Left colon (tissue), 2 donors: ENCODE measurements at regions not wholly inside any gene's neighbourhood (a gene's known extent, or its start where the extent isn't known, plus 50 kb on each side); places are given as distances from the start of the nearest gene placed in this dataset.
"Not testable (repeated sequence)": the region's sequence is repeated elsewhere in the genome, so short reads cannot be mapped to it uniquely, and the experiment has no call there.

ENCODE experiments used
- ATAC-seq: fragments of 200-7000 bp; cut with Tn5 transposase; one replicate; pipeline ENCODE4 v1.9.1; 2020; ENCODE audit warnings: mild to moderate bottlenecking, moderate library complexity
- DNase-seq, 2 donors: peaks; one replicate each; pipeline ENCODE4 v3.0.0-alpha.2; 2020
- intact Hi-C, 2 donors: fragments of 100-400 bp; cut with DNase I in 1 of 2; cut with micrococcal nuclease in 1 of 2; formaldehyde crosslinking; loops; one replicate each; pipeline versions ENCODE4 v1.11.2 to v1.14.0; 2022; cut with DNase I, micrococcal nuclease
- donor health status: DM: no; HTN: no; CAD: no.
- donor health status: DM: yes; HTN: yes; CAD: no.

GRCh38 chr2:37755961-37756559 is 84.6 kb upstream of the CDC42EP3 start:
- ATAC-seq, intact Hi-C loops, DNase-seq: not testable (repeated sequence)

GRCh38 chr2:37757456-37757855 is 86.0 kb upstream of the CDC42EP3 start:
- intact Hi-C loops, DNase-seq, ATAC-seq: not testable (repeated sequence)

- DNase-seq, intact Hi-C loops, ATAC-seq: not testable (repeated sequence)
Observed at GRCh38 chr2:37758141-37758601, 86.7 kb upstream of the CDC42EP3 start.

DNA sequence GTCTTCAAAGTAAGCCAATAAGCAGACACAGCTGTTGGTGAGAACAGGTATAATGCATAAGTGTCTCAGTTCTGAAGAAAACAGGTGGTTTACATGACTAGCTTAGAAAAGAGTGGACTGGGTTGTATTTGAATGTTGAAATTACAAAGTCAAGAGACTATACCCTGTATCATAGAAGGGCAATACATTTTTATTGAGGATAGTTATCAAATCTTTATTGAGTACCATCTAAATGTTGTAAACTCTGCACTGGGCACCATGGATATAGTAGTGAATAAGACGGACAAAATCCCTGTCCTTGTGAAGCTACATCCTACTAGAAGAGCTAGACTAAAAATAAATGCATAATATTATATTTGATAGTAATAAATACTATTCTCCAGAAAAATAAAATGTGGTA is 88.5 kb upstream of the CDC42EP3 start:
- peak; percentile 92 for ATAC-seq
- intact Hi-C loops, DNase-seq: not testable (repeated sequence)

GRCh38 chr2:37760471-37760870 is 89.0 kb upstream of the CDC42EP3 start:
- ATAC-seq (peak; percentile 37), DNase-seq (no peak)
- intact Hi-C loops: no loop called here

GRCh38 chr2:37762281-37762680 is 90.8 kb upstream of the CDC42EP3 start:
- ATAC-seq, intact Hi-C loops: not testable (repeated sequence)

GRCh38 chr2:37764739-37765138 is 93.3 kb upstream of the CDC42EP3 start:
- intact Hi-C loops: no loop called here
- DNase-seq: no peak
- no peak for ATAC-seq

More at GRCh38 chr2:37762281-37762680, 90.8 kb upstream of the CDC42EP3 start:
- not testable (repeated sequence) for DNase-seq

DNA sequence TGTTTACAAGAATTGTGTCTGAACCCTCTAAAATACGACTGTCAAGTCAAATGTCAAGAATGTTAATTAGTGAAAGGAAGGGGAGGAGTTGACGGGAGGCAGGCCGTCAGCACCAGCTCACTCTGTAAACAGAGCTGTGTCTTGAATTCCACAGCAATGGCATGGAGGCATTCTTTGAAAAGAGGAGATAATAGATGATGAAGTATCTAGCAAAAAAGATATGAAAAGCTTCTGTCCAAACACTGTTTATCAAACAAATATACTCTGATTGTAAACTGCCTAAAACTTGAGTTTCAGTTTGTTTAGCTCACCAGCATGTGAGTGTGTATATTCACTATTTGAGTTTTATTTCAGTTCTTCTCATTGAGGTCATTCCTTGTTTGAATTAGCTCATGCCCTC is 94.7 kb upstream of the CDC42EP3 start:
- intact Hi-C loops: no loop called here
- no peak for DNase-seq
- no peak for ATAC-seq

- intact Hi-C loops: no loop called here
- no peak for ATAC-seq
- DNase-seq: no peak
Observed at GRCh38 chr2:37767046-37767445, 95.6 kb upstream of the CDC42EP3 start.

DNA sequence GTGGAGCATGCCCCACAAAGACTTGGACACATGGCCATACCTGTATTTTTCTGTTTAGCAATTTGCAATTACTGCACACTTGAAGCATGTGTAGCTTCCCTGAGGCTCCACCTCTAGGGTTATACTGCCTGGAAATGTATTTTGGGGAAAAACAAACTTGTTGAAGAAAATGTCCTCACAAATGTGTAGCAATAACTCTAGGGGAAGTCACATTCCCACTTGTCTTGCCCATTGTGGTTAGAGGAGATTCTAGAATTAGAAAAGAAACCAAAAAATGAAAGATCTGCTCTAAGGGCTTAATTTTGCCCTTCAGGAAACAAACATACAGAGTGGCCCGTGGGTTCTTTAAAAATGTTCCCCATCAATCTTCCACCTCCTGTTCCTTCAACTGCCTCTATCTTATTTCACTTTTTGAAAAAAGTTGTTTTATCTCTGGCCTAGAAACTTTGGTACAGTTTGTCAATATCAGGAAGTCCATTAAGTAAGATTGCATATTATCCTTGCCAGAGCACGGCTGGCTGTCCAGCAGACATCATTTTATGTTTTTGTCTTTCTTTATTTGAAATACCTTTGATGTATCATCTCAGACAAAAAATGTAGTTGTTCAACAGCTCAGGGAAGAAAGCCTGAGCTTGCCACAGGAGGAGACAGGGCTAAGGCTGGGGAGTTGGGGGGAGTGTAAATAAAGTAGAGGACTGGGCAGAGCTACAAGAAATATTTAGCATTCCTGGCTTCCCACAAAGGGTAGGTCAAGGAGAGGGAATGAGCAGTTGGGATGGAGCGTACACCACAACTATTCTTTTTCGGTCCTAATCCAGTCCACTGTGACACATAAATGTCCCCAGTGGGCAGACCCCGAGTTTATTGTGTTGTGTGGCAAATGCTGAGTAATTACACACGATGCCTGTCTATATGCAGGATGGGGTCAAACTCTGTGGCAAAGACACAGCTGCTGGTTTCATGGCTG is 96.8 kb upstream of the CDC42EP3 start:
- intact Hi-C loops: no loop called here
- ATAC-seq (no peak), DNase-seq (no peak)

GRCh38 chr2:37769551-37769950 is 98.1 kb upstream of the CDC42EP3 start:
- intact Hi-C loops: no loop called here
- ATAC-seq (no peak), DNase-seq (no peak)

GRCh38 chr2:37770797-37771196 is 99.4 kb upstream of the CDC42EP3 start:
- ATAC-seq (no peak), DNase-seq (no peak)
- intact Hi-C loops: no loop called here

DNA sequence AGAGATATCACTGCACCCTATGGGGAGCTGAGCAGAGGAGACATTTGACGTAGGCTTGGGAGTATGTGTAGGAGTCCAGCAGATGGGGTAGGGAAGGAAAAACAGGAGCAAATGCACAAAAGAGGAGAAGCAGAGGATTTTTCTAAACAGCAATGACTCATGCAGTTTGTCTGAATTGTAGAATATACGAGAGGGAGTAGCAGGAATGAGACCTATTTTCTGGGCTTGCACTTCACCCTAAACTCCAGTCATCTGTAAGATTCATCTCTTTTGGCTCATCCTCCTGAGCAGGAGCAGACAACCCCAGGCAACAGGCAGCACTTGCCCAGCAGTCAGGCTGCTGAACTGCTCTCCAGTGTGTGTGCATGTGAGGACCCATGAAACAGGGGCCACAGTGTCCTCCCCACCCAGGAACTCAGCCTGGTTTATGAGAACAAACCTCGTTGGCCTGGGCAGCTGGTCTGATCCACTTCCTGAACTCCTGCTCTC is 100.2 kb upstream of the CDC42EP3 start:
- peak in 1 of 2 donors; percentile 46 for DNase-seq
- intact Hi-C loops: no loop called here
- peak; percentile 15 for ATAC-seq

GRCh38 chr2:37773371-37774130 is 102.1 kb upstream of the CDC42EP3 start:
- ATAC-seq: peak; percentile 85
- intact Hi-C loops: no loop called here
- peak in 1 of 2 donors; percentile 38 for DNase-seq

- intact Hi-C loops, ATAC-seq, DNase-seq: not testable (repeated sequence)
Observed at GRCh38 chr2:37774171-37774944, 102.9 kb upstream of the CDC42EP3 start.

- no peak for DNase-seq
- ATAC-seq: no peak
- intact Hi-C loops: no loop called here
Observed at GRCh38 chr2:37774976-37775907, 103.8 kb upstream of the CDC42EP3 start.

DNA sequence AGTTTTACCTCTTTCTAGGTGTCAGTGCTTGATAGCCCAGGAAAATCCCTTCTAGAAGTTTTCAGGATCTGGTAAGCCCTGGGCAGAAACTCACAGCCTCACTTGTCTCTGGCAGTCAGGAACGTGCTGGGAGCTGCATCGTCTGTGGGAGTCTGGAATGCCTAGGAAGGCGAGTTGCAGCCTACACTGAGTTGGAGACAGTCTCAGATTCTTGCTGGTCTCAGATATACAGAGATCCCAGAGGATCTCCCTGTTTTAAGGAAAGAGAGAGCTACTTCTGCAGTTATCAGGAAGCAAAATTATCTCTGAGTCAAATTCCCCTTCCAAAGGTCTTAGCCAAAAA is 104.4 kb upstream of the CDC42EP3 start:
- DNase-seq (no peak), ATAC-seq (no peak)
- intact Hi-C loops: no loop called here
